Ishikawa (cell line): ENCODE measurements at regions not wholly inside any gene's neighbourhood (a gene's known extent, or its start where the extent isn't known, plus 50 kb on each side); places are given as distances from the start of the nearest gene placed in this dataset.

Experiments used
- CEBPB ChIP-seq: IDR thresholded peaks from 2 replicates; pipeline ENCODE4 v1.6.1; 2012
- EGR1 ChIP-seq: IDR thresholded peaks from 2 replicates; pipeline ENCODE4 v1.6.1; 2012
- EP300 ChIP-seq: IDR thresholded peaks from 2 replicates; pipeline ENCODE4 v1.6.1; 2012; ENCODE audit warnings: borderline replicate concordance
- FOXM1 ChIP-seq: IDR thresholded peaks from 2 replicates; pipeline ENCODE4 v1.6.1; 2012; ENCODE audit warnings: low read depth, borderline replicate concordance
- NFIC ChIP-seq: IDR thresholded peaks from 2 replicates; pipeline ENCODE4 v1.6.1; 2012
- RAD21 ChIP-seq: IDR thresholded peaks from 2 replicates; pipeline ENCODE4 v1.6.1; 2012; ENCODE audit warnings: low read depth
- TAF1 ChIP-seq: IDR thresholded peaks from 2 replicates; pipeline ENCODE4 v1.6.1; 2012; ENCODE audit warnings: low read depth, mild to moderate bottlenecking
- TEAD4 ChIP-seq: IDR thresholded peaks from 2 replicates; pipeline ENCODE4 v1.6.1; 2012
- YY1 ChIP-seq: IDR thresholded peaks from 2 replicates; pipeline ENCODE4 v1.6.1; 2012; ENCODE audit warnings: low read depth
- ZBTB7A ChIP-seq: IDR thresholded peaks from 2 replicates; pipeline ENCODE4 v1.6.1; 2012; ENCODE audit warnings: low read depth
- TF ChIP-seq, protein P1 (sequence below): IDR thresholded peaks from 2 replicates; pipeline ENCODE4 v1.6.1; 2012
- TF ChIP-seq, protein P2 (sequence below): IDR thresholded peaks from 2 replicates; pipeline ENCODE4 v1.6.1; 2012; ENCODE audit warnings: low read depth, mild to moderate bottlenecking
- TF ChIP-seq, protein P3 (sequence below): IDR thresholded peaks from 2 replicates; pipeline ENCODE4 v1.6.1; 2012

DNA sequence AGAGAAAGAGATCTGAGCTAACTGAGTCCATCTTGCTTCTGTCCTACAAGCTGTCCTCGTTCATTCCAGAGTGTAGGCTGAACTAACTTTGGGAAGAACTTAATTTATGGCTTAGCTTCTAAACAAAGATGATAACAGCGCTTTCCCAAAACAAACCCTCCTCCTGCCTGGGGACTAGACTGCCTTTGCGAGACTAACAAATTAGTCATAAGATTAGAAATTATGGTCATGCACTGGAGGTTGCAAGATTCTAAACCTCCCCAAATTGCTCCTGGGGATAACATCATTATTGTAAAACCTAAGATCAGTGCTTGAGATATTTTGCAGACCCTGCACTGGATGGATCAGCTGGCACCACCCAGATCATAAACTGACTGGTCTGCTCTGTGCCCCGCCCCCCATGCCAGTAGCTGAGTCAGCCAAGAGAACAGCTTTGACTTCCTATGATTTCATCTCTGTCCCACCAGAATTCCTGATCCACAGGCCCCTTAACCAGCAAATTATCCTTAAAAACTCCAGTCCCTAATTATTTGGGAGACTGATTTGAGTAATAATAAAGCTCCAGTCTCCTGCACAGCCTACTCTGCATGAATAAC lies 883.3 kb downstream of the TRIML1 start:
- TF ChIP-seq YY1 (no peak), EP300 (no peak), RAD21 (no peak), TEAD4 (no peak), FOXM1 (no peak), TAF1 (no peak), NFIC (no peak), CEBPB (no peak), ZBTB7A (no peak), EGR1 (no peak)
- TF ChIP-seq, protein P1, sequence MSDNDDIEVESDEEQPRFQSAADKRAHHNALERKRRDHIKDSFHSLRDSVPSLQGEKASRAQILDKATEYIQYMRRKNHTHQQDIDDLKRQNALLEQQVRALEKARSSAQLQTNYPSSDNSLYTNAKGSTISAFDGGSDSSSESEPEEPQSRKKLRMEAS, result no peak
- TF ChIP-seq, protein P2, sequence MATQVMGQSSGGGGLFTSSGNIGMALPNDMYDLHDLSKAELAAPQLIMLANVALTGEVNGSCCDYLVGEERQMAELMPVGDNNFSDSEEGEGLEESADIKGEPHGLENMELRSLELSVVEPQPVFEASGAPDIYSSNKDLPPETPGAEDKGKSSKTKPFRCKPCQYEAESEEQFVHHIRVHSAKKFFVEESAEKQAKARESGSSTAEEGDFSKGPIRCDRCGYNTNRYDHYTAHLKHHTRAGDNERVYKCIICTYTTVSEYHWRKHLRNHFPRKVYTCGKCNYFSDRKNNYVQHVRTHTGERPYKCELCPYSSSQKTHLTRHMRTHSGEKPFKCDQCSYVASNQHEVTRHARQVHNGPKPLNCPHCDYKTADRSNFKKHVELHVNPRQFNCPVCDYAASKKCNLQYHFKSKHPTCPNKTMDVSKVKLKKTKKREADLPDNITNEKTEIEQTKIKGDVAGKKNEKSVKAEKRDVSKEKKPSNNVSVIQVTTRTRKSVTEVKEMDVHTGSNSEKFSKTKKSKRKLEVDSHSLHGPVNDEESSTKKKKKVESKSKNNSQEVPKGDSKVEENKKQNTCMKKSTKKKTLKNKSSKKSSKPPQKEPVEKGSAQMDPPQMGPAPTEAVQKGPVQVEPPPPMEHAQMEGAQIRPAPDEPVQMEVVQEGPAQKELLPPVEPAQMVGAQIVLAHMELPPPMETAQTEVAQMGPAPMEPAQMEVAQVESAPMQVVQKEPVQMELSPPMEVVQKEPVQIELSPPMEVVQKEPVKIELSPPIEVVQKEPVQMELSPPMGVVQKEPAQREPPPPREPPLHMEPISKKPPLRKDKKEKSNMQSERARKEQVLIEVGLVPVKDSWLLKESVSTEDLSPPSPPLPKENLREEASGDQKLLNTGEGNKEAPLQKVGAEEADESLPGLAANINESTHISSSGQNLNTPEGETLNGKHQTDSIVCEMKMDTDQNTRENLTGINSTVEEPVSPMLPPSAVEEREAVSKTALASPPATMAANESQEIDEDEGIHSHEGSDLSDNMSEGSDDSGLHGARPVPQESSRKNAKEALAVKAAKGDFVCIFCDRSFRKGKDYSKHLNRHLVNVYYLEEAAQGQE, result no peak
- TF ChIP-seq, protein P3, sequence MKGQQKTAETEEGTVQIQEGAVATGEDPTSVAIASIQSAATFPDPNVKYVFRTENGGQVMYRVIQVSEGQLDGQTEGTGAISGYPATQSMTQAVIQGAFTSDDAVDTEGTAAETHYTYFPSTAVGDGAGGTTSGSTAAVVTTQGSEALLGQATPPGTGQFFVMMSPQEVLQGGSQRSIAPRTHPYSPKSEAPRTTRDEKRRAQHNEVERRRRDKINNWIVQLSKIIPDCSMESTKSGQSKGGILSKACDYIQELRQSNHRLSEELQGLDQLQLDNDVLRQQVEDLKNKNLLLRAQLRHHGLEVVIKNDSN, result no peak
